ENCODE measurements at regions not wholly inside any gene's neighbourhood (a gene's known extent, or its start where the extent isn't known, plus 50 kb on each side); places are given as distances from the start of the nearest gene placed in this dataset.

- TF ChIP-seq POLR2A (IDR thresholded peaks at IDR 0.05) = no peak
- TF ChIP-seq CTCF (IDR thresholded peaks at IDR 0.05) = no peak
These were observed 64.2 kb upstream of the KIF26B start for GRCh38 chr1:245090491-245091090.

All from adrenal gland (tissue), 5 donors.